A673 (cell line): ENCODE measurements at regions not wholly inside any gene's neighbourhood (a gene's known extent, or its start where the extent isn't known, plus 50 kb on each side); places are given as distances from the start of the nearest gene placed in this dataset.

ENCODE experiments used
- EZH2 ChIP-seq: fragments of 200-600 bp; sonication (generic); IDR thresholded peaks from 2 replicates; pipeline ENCODE4 v1.6.1; 2017; ENCODE audit warnings: borderline replicate concordance, low read depth, mild to moderate bottlenecking, mixed read lengths, antibody characterized with exemption, low read length; ENCODE audit not compliant: poor library complexity, severe bottlenecking
- TF ChIP-seq, protein P1 (sequence below): fragments of 300-800, 200-600 bp; sonication (generic); conservative IDR thresholded peaks from 2 replicates; pipeline ENCODE4 v1.5.1; 2017; ENCODE audit warnings: low read depth, mild to moderate bottlenecking, antibody characterized with exemption, low read length, moderate library complexity, mixed read lengths

DNA sequence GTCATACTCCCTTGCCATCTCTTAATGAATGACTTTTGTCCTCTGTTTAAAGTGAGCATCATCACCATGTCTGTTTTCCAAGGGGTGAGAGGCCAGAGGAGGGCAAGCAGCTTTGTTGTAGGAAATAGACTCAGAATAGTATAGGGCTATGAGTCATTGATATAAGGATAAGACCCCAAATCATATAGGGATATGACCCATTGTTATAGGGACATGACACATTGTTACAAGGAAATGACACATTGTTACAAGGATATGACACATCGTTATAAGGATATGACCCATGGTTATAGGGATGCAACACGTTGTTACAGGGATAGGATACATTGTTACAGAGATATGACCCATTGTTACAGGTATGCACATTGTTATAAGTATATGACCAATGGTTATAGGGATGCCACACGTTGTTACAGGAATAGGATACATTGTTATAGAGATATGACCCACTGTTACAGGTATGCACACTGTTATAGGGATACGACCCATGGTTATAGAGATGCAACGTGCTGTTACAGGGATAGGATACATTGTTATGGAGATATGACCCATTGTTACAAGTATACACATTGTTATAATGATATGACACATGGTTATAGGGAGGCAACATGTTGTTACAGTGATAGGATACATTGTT, 311.1 kb upstream of the ADARB2 start:
- TF ChIP-seq, protein P1, sequence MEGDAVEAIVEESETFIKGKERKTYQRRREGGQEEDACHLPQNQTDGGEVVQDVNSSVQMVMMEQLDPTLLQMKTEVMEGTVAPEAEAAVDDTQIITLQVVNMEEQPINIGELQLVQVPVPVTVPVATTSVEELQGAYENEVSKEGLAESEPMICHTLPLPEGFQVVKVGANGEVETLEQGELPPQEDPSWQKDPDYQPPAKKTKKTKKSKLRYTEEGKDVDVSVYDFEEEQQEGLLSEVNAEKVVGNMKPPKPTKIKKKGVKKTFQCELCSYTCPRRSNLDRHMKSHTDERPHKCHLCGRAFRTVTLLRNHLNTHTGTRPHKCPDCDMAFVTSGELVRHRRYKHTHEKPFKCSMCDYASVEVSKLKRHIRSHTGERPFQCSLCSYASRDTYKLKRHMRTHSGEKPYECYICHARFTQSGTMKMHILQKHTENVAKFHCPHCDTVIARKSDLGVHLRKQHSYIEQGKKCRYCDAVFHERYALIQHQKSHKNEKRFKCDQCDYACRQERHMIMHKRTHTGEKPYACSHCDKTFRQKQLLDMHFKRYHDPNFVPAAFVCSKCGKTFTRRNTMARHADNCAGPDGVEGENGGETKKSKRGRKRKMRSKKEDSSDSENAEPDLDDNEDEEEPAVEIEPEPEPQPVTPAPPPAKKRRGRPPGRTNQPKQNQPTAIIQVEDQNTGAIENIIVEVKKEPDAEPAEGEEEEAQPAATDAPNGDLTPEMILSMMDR: no peak
- no peak for TF ChIP-seq EZH2
